Spleen (tissue), 7 donors: ENCODE measurements at regions not wholly inside any gene's neighbourhood (a gene's known extent, or its start where the extent isn't known, plus 50 kb on each side); places are given as distances from the start of the nearest gene placed in this dataset.

Experiments used
- CTCF ChIP-seq, 11 experiments: fragments of 200-600 bp in 7 of 11; fragments of 450-650 bp in 4 of 11; sonication (generic) in 4 of 11; IDR thresholded peaks in 8 of 11; conservative IDR thresholded peaks in 3 of 11; 1 replicate in 7 of 11; 2 replicates in 4 of 11; pipeline versions ENCODE4 v1.4.0 to v1.8.0; 2016 to 2021; ENCODE audit warnings: antibody characterized with exemption in 11 of 11, inconsistent platforms in 4 of 11, mild to moderate bottlenecking in 1 of 11
- POLR2A ChIP-seq, 3 donors: fragments of 450-650 bp; IDR thresholded peaks; one replicate each; pipeline ENCODE4 v1.5.1; 2017; ENCODE audit warnings: antibody characterized with exemption in 3 of 3, mild to moderate bottlenecking in 1 of 3
- POLR2AphosphoS5 ChIP-seq, 3 donors: sonication (generic); formaldehyde crosslinking; IDR thresholded peaks; one replicate each; pipeline ENCODE4 v1.5.1; 2017; ENCODE audit warnings: antibody characterized with exemption in 3 of 3
- donor health status: DM: no; HTN: no; CAD: no; lungs with moderate emphysema.
- donor health status: DM: no; HTN: no; CAD: no.
- donor health status: DM: no; HTN: no; CAD: no.

GRCh38 chr11:107180236-107180635 is 162.0 kb upstream of the GUCY1A2 start:
- TF ChIP-seq CTCF (IDR thresholded peaks at IDR 0.05 in 8 of 11, conservative IDR thresholded peaks at IDR 0.05 in 3 of 11), result no peak
- no peak for TF ChIP-seq POLR2AphosphoS5 (IDR thresholded peaks at IDR 0.05)
- TF ChIP-seq POLR2A (IDR thresholded peaks at IDR 0.05), result no peak
